ENCODE measurements at regions not wholly inside any gene's neighbourhood (a gene's known extent, or its start where the extent isn't known, plus 50 kb on each side); places are given as distances from the start of the nearest gene placed in this dataset.

- no peak for TF ChIP-seq POLR2AphosphoS5 (IDR thresholded peaks at IDR 0.05; ENCODE audit: low read depth, low read length)
- TF ChIP-seq ZNF282 (IDR thresholded peaks at IDR 0.05; ENCODE audit: partially characterized antibody): no peak
- TF ChIP-seq CTCF (CRISPR knock-in tag; IDR thresholded peaks at IDR 0.05): no peak
- TF ChIP-seq CREB1 (IDR thresholded peaks at IDR 0.05): no peak
- no peak for TF ChIP-seq CREB1 (CRISPR knock-in tag; IDR thresholded peaks at IDR 0.05)
- TF ChIP-seq CSRNP1 (CRISPR knock-in tag; IDR thresholded peaks at IDR 0.05): no peak
- no peak for TF ChIP-seq SMARCE1 (IDR thresholded peaks at IDR 0.05; ENCODE audit: borderline replicate concordance)
- TF ChIP-seq TCF7L2 (IDR thresholded peaks at IDR 0.05; ENCODE audit: low read depth, low read length): no peak
- no peak for TF ChIP-seq ZNF639 (CRISPR knock-in tag; conservative IDR thresholded peaks at IDR 0.05)
- TF ChIP-seq HNRNPUL1 (IDR thresholded peaks at IDR 0.05; ENCODE audit: low read depth, low read length): no peak
Observed at GRCh38 chr2:65580824-65581223, 148.4 kb upstream of the SPRED2 start.
